ENCODE measurements at regions not wholly inside any gene's neighbourhood (a gene's known extent, or its start where the extent isn't known, plus 50 kb on each side); places are given as distances from the start of the nearest gene placed in this dataset.
A peak's percentile ranks its signal among the peaks of the same experiment; 100 is the strongest.

GRCh38 chr7:47040795-47041347 lies 541.0 kb downstream of the TNS3 start:
- DNase-seq (ENCODE audit: extremely low spot score) = no peak
- POLR2A ChIA-PET = no interaction called here
- TF ChIP-seq ZNF384 (IDR thresholded peaks at IDR 0.05) (no peak), L3MBTL2 (conservative IDR thresholded peaks at IDR 0.05) (peak; percentile 26; the same call in 1 of the 2 replicates)
- CTCF ChIA-PET = no interaction called here

DNA sequence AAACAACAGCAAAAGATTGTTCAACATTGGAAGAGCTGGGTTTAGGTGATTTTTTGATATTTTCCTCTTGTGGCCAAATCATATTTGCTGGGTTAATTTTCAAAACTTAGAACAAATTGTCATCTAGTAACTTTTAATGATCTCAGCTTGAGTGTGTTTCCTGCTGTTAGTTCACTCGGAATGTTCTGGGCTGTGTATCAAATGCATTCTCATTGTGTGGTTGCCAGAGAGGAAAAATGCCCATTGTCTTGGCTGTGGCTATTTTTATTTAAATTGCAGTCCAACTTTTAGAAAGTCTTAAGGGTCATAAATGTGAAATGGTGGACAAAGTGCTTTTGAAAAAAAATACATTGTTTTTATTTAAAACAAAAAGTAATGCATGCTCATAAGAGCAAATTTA lies 542.0 kb downstream of the TNS3 start:
- CTCF ChIA-PET = no interaction called here
- TF ChIP-seq L3MBTL2 (conservative IDR thresholded peaks at IDR 0.05) = no peak
- TF ChIP-seq PKNOX1 (IDR thresholded peaks at IDR 0.05) = no peak
- no peak for TF ChIP-seq CTBP1 (IDR thresholded peaks at IDR 0.05; ENCODE audit: borderline replicate concordance)
- no peak for TF ChIP-seq SP1 (IDR thresholded peaks at IDR 0.05)
- no peak for TF ChIP-seq LEF1 (IDR thresholded peaks at IDR 0.05; ENCODE audit: borderline replicate concordance)
- no peak for TF ChIP-seq SUZ12 (IDR thresholded peaks at IDR 0.05)
- no peak for TF ChIP-seq FOXA1 (IDR thresholded peaks at IDR 0.05)
- TF ChIP-seq ZNF384 (IDR thresholded peaks at IDR 0.05) = no peak
- POLR2A ChIA-PET = no interaction called here
- no peak for DNase-seq (ENCODE audit: extremely low spot score)

DNA sequence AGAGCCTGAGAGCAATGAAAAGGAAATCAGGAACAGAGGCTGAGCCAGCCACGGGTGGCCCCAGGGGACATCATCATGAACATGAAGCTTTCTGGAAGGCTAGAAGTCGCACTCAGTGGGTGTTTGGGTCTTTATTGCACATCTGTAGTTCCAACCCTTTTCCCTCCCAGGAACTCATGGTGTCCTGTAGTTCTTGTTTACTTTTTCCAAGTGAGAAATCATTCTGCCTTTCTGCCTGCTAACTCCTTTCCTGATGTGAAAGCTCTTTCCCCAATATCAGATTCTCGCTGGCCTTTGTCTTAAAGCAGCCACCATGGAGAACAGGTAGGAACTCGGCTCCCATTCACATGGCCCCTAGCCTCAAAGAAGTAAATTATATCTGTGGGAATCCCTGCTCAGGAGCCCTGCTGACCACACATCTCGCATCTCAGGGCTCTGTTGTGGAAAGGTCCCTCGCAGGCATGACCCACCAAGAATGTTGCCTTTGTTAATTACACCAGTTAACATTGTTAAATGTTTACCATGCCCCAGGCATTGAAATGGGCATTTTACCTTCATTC lies 542.7 kb downstream of the TNS3 start:
- ChIA-PET POLR2A (no interaction called here), CTCF (no interaction called here)
- DNase-seq (ENCODE audit: extremely low spot score) = no peak
- no peak for TF ChIP-seq FOXA1 (IDR thresholded peaks at IDR 0.05)
- TF ChIP-seq ZNF384 (IDR thresholded peaks at IDR 0.05) = no peak
- no peak for TF ChIP-seq BHLHE40 (IDR thresholded peaks at IDR 0.05; ENCODE audit: borderline replicate concordance)
- TF ChIP-seq LEF1 (IDR thresholded peaks at IDR 0.05; ENCODE audit: borderline replicate concordance) = no peak
- TF ChIP-seq ELF4 (IDR thresholded peaks at IDR 0.05) = no peak
- no peak for TF ChIP-seq FOXK2 (IDR thresholded peaks at IDR 0.05)
- no peak for TF ChIP-seq FOXM1 (IDR thresholded peaks at IDR 0.05; ENCODE audit: borderline replicate concordance)
- TF ChIP-seq CTBP1 (IDR thresholded peaks at IDR 0.05; ENCODE audit: borderline replicate concordance) = no peak
- no peak for TF ChIP-seq L3MBTL2 (conservative IDR thresholded peaks at IDR 0.05)
- no peak for TF ChIP-seq TARDBP (IDR thresholded peaks at IDR 0.05)
- TF ChIP-seq ARNT (IDR thresholded peaks at IDR 0.05) = no peak

DNA sequence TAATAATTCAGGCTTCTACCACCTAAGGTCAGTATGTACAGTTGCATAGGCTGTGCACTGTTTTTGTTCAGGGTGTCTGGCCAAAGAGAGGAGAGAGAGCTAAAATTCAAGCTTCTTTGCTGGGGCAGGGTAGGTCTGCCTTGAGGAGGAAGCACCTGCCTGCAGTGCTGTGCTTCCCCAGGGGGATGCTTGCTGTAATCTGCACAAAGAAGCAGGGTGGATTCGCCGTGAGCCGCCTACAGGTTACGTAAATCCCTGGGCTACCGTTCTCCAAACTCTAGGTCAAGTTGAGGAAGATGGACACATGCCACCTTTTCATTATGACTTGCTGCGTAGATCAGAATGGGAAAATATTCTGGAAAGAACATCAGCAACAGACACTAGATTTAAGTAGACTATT lies 543.3 kb downstream of the TNS3 start:
- TF ChIP-seq ARNT (IDR thresholded peaks at IDR 0.05) = no peak
- TF ChIP-seq L3MBTL2 (conservative IDR thresholded peaks at IDR 0.05) = no peak
- no peak for TF ChIP-seq FOXM1 (IDR thresholded peaks at IDR 0.05; ENCODE audit: borderline replicate concordance)
- TF ChIP-seq ZNF384 (IDR thresholded peaks at IDR 0.05) = no peak
- TF ChIP-seq SUZ12 (IDR thresholded peaks at IDR 0.05) = no peak
- no peak for TF ChIP-seq HDGF (IDR thresholded peaks at IDR 0.05; ENCODE audit: borderline replicate concordance)
- TF ChIP-seq PKNOX1 (IDR thresholded peaks at IDR 0.05) = no peak
- TF ChIP-seq NFRKB (IDR thresholded peaks at IDR 0.05) = no peak
- POLR2A ChIA-PET = no interaction called here
- CTCF ChIA-PET = no interaction called here
- DNase-seq (ENCODE audit: extremely low spot score) = no peak

DNA sequence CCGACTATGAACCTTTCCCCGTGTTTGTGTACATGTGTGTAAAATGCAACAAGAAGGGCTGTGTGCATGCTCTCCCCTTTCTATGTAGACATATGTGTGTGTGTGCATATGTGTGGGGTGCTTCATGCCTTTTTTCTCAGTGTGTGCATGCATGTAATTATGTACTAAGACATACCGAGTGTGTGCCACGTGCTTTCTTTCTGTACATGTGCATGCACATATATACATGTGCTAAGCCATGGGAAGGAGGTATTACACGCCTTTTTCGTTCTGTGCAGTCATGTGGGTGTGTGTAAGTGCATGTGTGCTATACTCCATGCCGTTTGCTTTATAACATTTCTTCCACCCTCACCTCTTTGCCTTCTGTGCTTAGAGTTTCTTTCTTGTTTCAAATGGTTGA lies 544.3 kb downstream of the TNS3 start:
- CTCF ChIA-PET = no interaction called here
- no peak for DNase-seq (ENCODE audit: extremely low spot score)
- TF ChIP-seq ARNT (IDR thresholded peaks at IDR 0.05) (no peak), TARDBP (IDR thresholded peaks at IDR 0.05) (no peak), HDGF (IDR thresholded peaks at IDR 0.05; ENCODE audit: borderline replicate concordance) (no peak), PKNOX1 (IDR thresholded peaks at IDR 0.05) (no peak), ZNF384 (IDR thresholded peaks at IDR 0.05) (no peak), FOXK2 (IDR thresholded peaks at IDR 0.05) (no peak), FOXA1 (IDR thresholded peaks at IDR 0.05) (no peak), NFRKB (IDR thresholded peaks at IDR 0.05) (no peak), SP1 (IDR thresholded peaks at IDR 0.05) (no peak), SUZ12 (IDR thresholded peaks at IDR 0.05) (no peak)
- POLR2A ChIA-PET = no interaction called here

DNA sequence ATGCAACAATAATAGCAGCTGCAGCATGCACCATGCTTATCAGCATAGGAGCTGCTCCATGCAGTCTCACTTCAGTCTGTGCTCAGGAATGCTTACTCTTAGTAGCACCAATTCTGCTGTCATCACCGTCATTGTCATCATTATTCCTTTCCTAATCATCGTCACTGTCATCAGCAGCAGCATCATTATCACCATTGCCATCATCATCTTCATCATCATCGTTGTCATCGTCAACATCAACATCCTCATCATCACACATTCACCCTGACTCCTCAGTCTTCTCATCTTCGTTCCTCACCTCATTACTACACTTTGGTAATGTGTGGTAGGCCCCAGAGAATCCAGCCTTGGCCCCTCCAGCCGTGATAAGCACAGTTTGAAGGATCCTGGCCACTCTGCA lies 545.0 kb downstream of the TNS3 start:
- ChIA-PET POLR2A (no interaction called here), CTCF (no interaction called here)
- no peak for TF ChIP-seq ELF4 (IDR thresholded peaks at IDR 0.05)
- no peak for TF ChIP-seq FOXK2 (IDR thresholded peaks at IDR 0.05)
- no peak for TF ChIP-seq ARNT (IDR thresholded peaks at IDR 0.05)
- TF ChIP-seq FOXM1 (IDR thresholded peaks at IDR 0.05; ENCODE audit: borderline replicate concordance) = no peak
- no peak for TF ChIP-seq LEF1 (IDR thresholded peaks at IDR 0.05; ENCODE audit: borderline replicate concordance)
- DNase-seq (ENCODE audit: extremely low spot score) = no peak

DNA sequence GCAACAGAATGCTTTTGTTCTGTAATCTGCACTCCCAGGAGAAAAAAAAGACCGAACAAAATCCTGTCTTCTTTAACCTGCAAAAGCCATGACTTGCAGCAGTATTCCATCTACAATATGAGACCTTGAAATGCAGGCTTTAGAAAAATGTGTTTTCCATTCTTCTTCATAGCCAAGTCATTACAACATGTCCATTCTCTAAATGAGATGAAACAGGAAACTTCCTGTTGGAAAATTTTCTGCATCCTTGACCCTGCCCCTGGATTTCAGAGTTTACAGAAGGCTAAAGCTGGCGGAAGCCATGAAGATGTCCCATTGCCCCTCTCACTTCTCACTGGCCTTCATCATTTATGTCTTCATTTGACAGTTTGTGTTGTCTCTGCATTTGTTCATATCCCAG lies 546.4 kb downstream of the TNS3 start:
- no peak for DNase-seq (ENCODE audit: extremely low spot score)
- CTCF ChIA-PET = no interaction called here
- POLR2A ChIA-PET = no interaction called here
- TF ChIP-seq ZNF384 (IDR thresholded peaks at IDR 0.05) (no peak), HDGF (IDR thresholded peaks at IDR 0.05; ENCODE audit: borderline replicate concordance) (no peak), SP1 (IDR thresholded peaks at IDR 0.05) (no peak), FOXM1 (IDR thresholded peaks at IDR 0.05; ENCODE audit: borderline replicate concordance) (no peak), ELF4 (IDR thresholded peaks at IDR 0.05) (no peak), SUZ12 (IDR thresholded peaks at IDR 0.05) (no peak), PKNOX1 (IDR thresholded peaks at IDR 0.05) (no peak), TARDBP (IDR thresholded peaks at IDR 0.05) (no peak)

Measured in HEK293T (cell line).